Trophoblast cell (in vitro differentiated cells and primary cell): ENCODE measurements at regions not wholly inside any gene's neighbourhood (a gene's known extent, or its start where the extent isn't known, plus 50 kb on each side); places are given as distances from the start of the nearest gene placed in this dataset.

Experiments
- DNase-seq, 2 donors: peaks; one replicate each; pipeline ENCODE4 v3.0.0-alpha.2; 2016
- H2AFZ ChIP-seq: 2 replicates; pipeline ENCODE4 v1.6.1; 2013; ENCODE audit warnings: low read length, moderate library complexity, mild to moderate bottlenecking; ENCODE audit not compliant: insufficient read depth, poor library complexity
- H2AK5ac ChIP-seq: 2 replicates; pipeline ENCODE4 v1.6.1; 2013; ENCODE audit warnings: mild to moderate bottlenecking, low read length
- H2BK120ac ChIP-seq: 2 replicates; pipeline ENCODE4 v1.6.1; 2013; ENCODE audit warnings: low read length, mild to moderate bottlenecking, moderate library complexity; ENCODE audit not compliant: insufficient read depth, poor library complexity
- H2BK12ac ChIP-seq: 2 replicates; pipeline ENCODE4 v1.6.1; 2013; ENCODE audit warnings: mild to moderate bottlenecking, low read length, moderate library complexity
- H2BK5ac ChIP-seq: 2 replicates; pipeline ENCODE4 v1.6.1; 2013; ENCODE audit warnings: low read length, low read depth, moderate library complexity, mild to moderate bottlenecking; ENCODE audit not compliant: poor library complexity
- H3K14ac ChIP-seq: 2 replicates; pipeline ENCODE4 v1.6.1; 2013; ENCODE audit warnings: mild to moderate bottlenecking, low read length
- H3K18ac ChIP-seq: 2 replicates; pipeline ENCODE4 v1.6.1; 2013; ENCODE audit warnings: mild to moderate bottlenecking, low read length
- H3K23ac ChIP-seq: 2 replicates; pipeline ENCODE4 v1.6.1; 2013; ENCODE audit warnings: low read length
- H3K27ac ChIP-seq: 2 replicates; pipeline ENCODE4 v1.5.1; 2013; ENCODE audit warnings: low read depth, mild to moderate bottlenecking, inconsistent platforms, low read length, moderate library complexity
- H3K27me3 ChIP-seq: 2 replicates; pipeline ENCODE4 v1.6.1; 2013; ENCODE audit warnings: inconsistent platforms, mild to moderate bottlenecking, low read length, moderate library complexity; ENCODE audit not compliant: insufficient read depth
- H3K36me3 ChIP-seq, 2 experiments: 1 replicate in 1 of 2; 2 replicates in 1 of 2; pipeline ENCODE4 v1.6.1; 2013; ENCODE audit warnings: low read length in 2 of 2, mild to moderate bottlenecking in 2 of 2, moderate library complexity in 1 of 2; ENCODE audit not compliant: insufficient read depth in 2 of 2, control insufficient read depth in 1 of 2
- H3K4ac ChIP-seq: 2 replicates; pipeline ENCODE4 v1.6.1; 2013; ENCODE audit warnings: low read depth, mild to moderate bottlenecking, low read length, moderate library complexity
- H3K4me1 ChIP-seq, 2 experiments: 1 replicate in 1 of 2; 2 replicates in 1 of 2; pipeline ENCODE4 v1.6.1; 2013; ENCODE audit warnings: low read length in 2 of 2, mild to moderate bottlenecking in 2 of 2, moderate library complexity in 1 of 2; ENCODE audit not compliant: insufficient read depth in 2 of 2, control insufficient read depth in 1 of 2
- H3K4me2 ChIP-seq: 2 replicates; pipeline ENCODE4 v1.6.1; 2013; ENCODE audit warnings: inconsistent platforms, mild to moderate bottlenecking, low read length, moderate library complexity
- H3K4me3 ChIP-seq: 2 replicates; pipeline ENCODE4 v1.5.1; 2013; ENCODE audit warnings: mild to moderate bottlenecking, low read depth, low read length, inconsistent platforms
- H3K79me1 ChIP-seq: one replicate; pipeline ENCODE4 v1.6.1; 2013; ENCODE audit warnings: low read length
- H3K79me2 ChIP-seq: 2 replicates; pipeline ENCODE4 v1.6.1; 2013; ENCODE audit warnings: low read length, mild to moderate bottlenecking; ENCODE audit not compliant: control insufficient read depth, insufficient read depth, poor library complexity
- H3K9ac ChIP-seq: 2 replicates; pipeline ENCODE4 v1.6.1; 2013; ENCODE audit warnings: mild to moderate bottlenecking, low read length
- H3K9me3 ChIP-seq: 2 replicates; pipeline ENCODE4 v1.6.1; 2013; ENCODE audit warnings: low read depth, mild to moderate bottlenecking, control low read depth, inconsistent platforms, low read length; ENCODE audit not compliant: insufficient read depth
- H4K12ac ChIP-seq: 2 replicates; pipeline ENCODE4 v1.6.1; 2013; ENCODE audit warnings: low read depth, mild to moderate bottlenecking, low read length, moderate library complexity
- H4K8ac ChIP-seq: 2 replicates; pipeline ENCODE4 v1.6.1; 2013; ENCODE audit warnings: low read depth, mild to moderate bottlenecking, low read length, moderate library complexity
- H4K91ac ChIP-seq: one replicate; pipeline ENCODE4 v1.6.1; 2013; ENCODE audit warnings: low read depth, mild to moderate bottlenecking, low read length, moderate library complexity
- WGBS: extraction: QIAGEN DNeasy Blood & Tissue Kit; methylation state at CpG from one replicate; pipeline ENCODE4 v1.1.7; 2013; ENCODE audit warnings: missing lambda C conversion rate; ENCODE audit not compliant: insufficient read length, insufficient coverage; ENCODE audit errors: extremely low coverage; 5-methylcytosine and 5-hydroxymethylcytosine counted together

GRCh38 chr9:117546894-117547678 is 132.2 kb upstream of the ASTN2 start:
- no CpG with 5 or more reads among the region's 20 CpGs for WGBS

GRCh38 chr9:117545846-117546245 is 131.0 kb upstream of the ASTN2 start:
- no peaks in the 10 kb centered on the region for H3K27me3 ChIP-seq
- no peaks in the 10 kb centered on the region for H3K9me3 ChIP-seq
- DNase-seq = no peak
- H3K9ac ChIP-seq = no peak overlapping the region
- H4K8ac ChIP-seq = no peak overlapping the region
- no peak overlapping the region for H3K23ac ChIP-seq
- H3K79me1 ChIP-seq = no peaks in the 10 kb centered on the region
- no peak overlapping the region for H2AK5ac ChIP-seq
- H3K18ac ChIP-seq = no peak overlapping the region
- H3K4me2 ChIP-seq = no peak overlapping the region
- H3K36me3 ChIP-seq = no peaks in the 10 kb centered on the region
- no peak overlapping the region for H3K4me3 ChIP-seq
- no peak overlapping the region for H3K27ac ChIP-seq
- H4K12ac ChIP-seq = no peak overlapping the region
- H3K4me1 ChIP-seq = no peaks in the 10 kb centered on the region
- no peaks in the 10 kb centered on the region for H3K79me2 ChIP-seq
- no peak overlapping the region for H2BK12ac ChIP-seq
- no peak overlapping the region for H2BK120ac ChIP-seq
- WGBS = no CpG with 5 or more reads among the region's 1 CpG
- no peak overlapping the region for H2BK5ac ChIP-seq
- no peak overlapping the region for H2AFZ ChIP-seq
- H3K4ac ChIP-seq = no peak overlapping the region
- H3K14ac ChIP-seq = no peak overlapping the region
- no peak overlapping the region for H4K91ac ChIP-seq

More at GRCh38 chr9:117546894-117547678, 132.2 kb upstream of the ASTN2 start:
- no peak overlapping the region for H3K23ac ChIP-seq
- H3K27me3 ChIP-seq = no peaks in the 10 kb centered on the region
- no peak overlapping the region for H3K18ac ChIP-seq
- H2BK5ac ChIP-seq = no peak overlapping the region
- no peak overlapping the region for H3K9ac ChIP-seq
- no peaks in the 10 kb centered on the region for H3K36me3 ChIP-seq
- no peak overlapping the region for H4K8ac ChIP-seq
- no peak overlapping the region for H4K12ac ChIP-seq
- H3K4me3 ChIP-seq = no peak overlapping the region
- no peaks in the 10 kb centered on the region for H3K4me1 ChIP-seq
- H3K27ac ChIP-seq = no peak overlapping the region
- no peak overlapping the region for H2BK120ac ChIP-seq
- no peak for DNase-seq
- H3K79me1 ChIP-seq = no peaks in the 10 kb centered on the region
- no peak overlapping the region for H4K91ac ChIP-seq
- no peak overlapping the region for H3K4me2 ChIP-seq
- no peak overlapping the region for H2AFZ ChIP-seq
- no peak overlapping the region for H2AK5ac ChIP-seq
- H3K4ac ChIP-seq = no peak overlapping the region
- no peaks in the 10 kb centered on the region for H3K9me3 ChIP-seq
- H2BK12ac ChIP-seq = no peak overlapping the region
- no peaks in the 10 kb centered on the region for H3K79me2 ChIP-seq
- no peak overlapping the region for H3K14ac ChIP-seq

DNA sequence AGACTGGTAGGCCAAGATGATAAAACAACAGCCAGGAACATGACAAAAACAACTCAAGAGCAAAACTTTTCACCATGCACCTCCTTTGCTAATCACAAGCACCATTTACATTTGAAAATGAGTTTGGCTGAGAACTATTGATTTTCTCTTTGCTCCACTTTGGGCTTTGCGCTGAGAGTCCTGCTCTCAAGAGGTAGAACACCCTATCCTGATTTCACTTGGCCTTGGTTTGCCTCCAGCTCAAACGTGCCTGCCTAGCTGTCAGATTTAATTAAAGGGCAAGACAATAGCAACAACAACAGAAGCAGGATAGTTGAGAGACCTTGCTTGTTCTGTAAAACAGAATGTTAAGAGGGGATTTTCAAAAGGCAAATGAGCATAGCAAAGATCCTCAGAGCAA is 128.2 kb upstream of the ASTN2 start:
- H4K8ac ChIP-seq = no peak overlapping the region
- no peak overlapping the region for H3K23ac ChIP-seq
- no peak overlapping the region for H3K9ac ChIP-seq
- no peak overlapping the region for H2AFZ ChIP-seq
- H3K79me2 ChIP-seq = no peaks in the 10 kb centered on the region
- no peak overlapping the region for H3K18ac ChIP-seq
- no peak overlapping the region for H3K4me3 ChIP-seq
- H2BK5ac ChIP-seq = no peak overlapping the region
- WGBS = no CpG with 5 or more reads among the region's 2 CpGs
- no peak overlapping the region for H2BK120ac ChIP-seq
- no peak overlapping the region for H2AK5ac ChIP-seq
- H3K27me3 ChIP-seq = no peaks in the 10 kb centered on the region
- no peak overlapping the region for H3K14ac ChIP-seq
- H3K79me1 ChIP-seq = no peaks in the 10 kb centered on the region
- H4K12ac ChIP-seq = no peak overlapping the region
- H3K27ac ChIP-seq = no peak overlapping the region
- H2BK12ac ChIP-seq = no peak overlapping the region
- no peak overlapping the region for H3K4me2 ChIP-seq
- H3K4ac ChIP-seq = no peak overlapping the region
- DNase-seq = no peak
- no peaks in the 10 kb centered on the region for H3K9me3 ChIP-seq
- H3K4me1 ChIP-seq = no peaks in the 10 kb centered on the region
- no peak overlapping the region for H4K91ac ChIP-seq
- H3K36me3 ChIP-seq = no peaks in the 10 kb centered on the region

GRCh38 chr9:117542021-117542420 is 127.2 kb upstream of the ASTN2 start:
- H3K18ac ChIP-seq = no peak overlapping the region
- H4K91ac ChIP-seq = no peak overlapping the region
- no peak overlapping the region for H4K12ac ChIP-seq
- H3K79me2 ChIP-seq = no peaks in the 10 kb centered on the region
- H3K4me2 ChIP-seq = no peak overlapping the region
- no peak overlapping the region for H2BK120ac ChIP-seq
- H3K14ac ChIP-seq = no peak overlapping the region
- no peaks in the 10 kb centered on the region for H3K27me3 ChIP-seq
- H3K9me3 ChIP-seq = no peaks in the 10 kb centered on the region
- H2AK5ac ChIP-seq = no peak overlapping the region
- no peak overlapping the region for H2BK5ac ChIP-seq
- H2BK12ac ChIP-seq = no peak overlapping the region
- no peak overlapping the region for H3K23ac ChIP-seq
- H3K27ac ChIP-seq = no peak overlapping the region
- H3K4ac ChIP-seq = no peak overlapping the region
- H4K8ac ChIP-seq = no peak overlapping the region
- H3K36me3 ChIP-seq = no peaks in the 10 kb centered on the region
- no CpG with 5 or more reads among the region's 3 CpGs for WGBS
- no peak overlapping the region for H3K9ac ChIP-seq
- no peak for DNase-seq
- H3K79me1 ChIP-seq = no peaks in the 10 kb centered on the region
- H3K4me3 ChIP-seq = no peak overlapping the region
- H2AFZ ChIP-seq = no peak overlapping the region
- no peaks in the 10 kb centered on the region for H3K4me1 ChIP-seq
